Osteoblast (primary cell): ENCODE measurements at regions not wholly inside any gene's neighbourhood (a gene's known extent, or its start where the extent isn't known, plus 50 kb on each side); places are given as distances from the start of the nearest gene placed in this dataset.

ENCODE experiments used
- DNase-seq: peaks from one replicate; pipeline ENCODE4 v3.0.0; 2011; ENCODE audit warnings: low spot score, mixed read lengths; ENCODE audit not compliant: insufficient read length; ENCODE audit errors: missing footprints
- H2AFZ ChIP-seq: 2 replicates; pipeline ENCODE4 v1.6.0; 2011; ENCODE audit warnings: mild to moderate bottlenecking, low read length
- H3K27ac ChIP-seq: 2 replicates; pipeline ENCODE4 v1.5.1; 2011; ENCODE audit warnings: mild to moderate bottlenecking, low read depth, low read length, moderate library complexity
- H3K27me3 ChIP-seq: 2 replicates; pipeline ENCODE4 v1.6.0; 2012; ENCODE audit warnings: mild to moderate bottlenecking, control low read depth, inconsistent platforms, low read length, moderate library complexity; ENCODE audit not compliant: insufficient read depth
- H3K36me3 ChIP-seq: 2 replicates; pipeline ENCODE4 v1.5.1; 2011; ENCODE audit warnings: mild to moderate bottlenecking, low read length, control low read depth, moderate library complexity; ENCODE audit not compliant: insufficient read depth
- H3K4me1 ChIP-seq: 2 replicates; pipeline ENCODE4 v1.5.1; 2011; ENCODE audit warnings: mild to moderate bottlenecking, low read length, control low read depth, moderate library complexity; ENCODE audit not compliant: insufficient read depth
- H3K4me2 ChIP-seq: 2 replicates; pipeline ENCODE4 v1.6.0; 2011; ENCODE audit warnings: mild to moderate bottlenecking, low read length; ENCODE audit not compliant: insufficient read depth
- H3K4me3 ChIP-seq: fragments of 200-600 bp; sonication (generic); 3 replicates; pipeline ENCODE4 v1.5.1; 2012; ENCODE audit warnings: mild to moderate bottlenecking, low read length, inconsistent platforms; ENCODE audit not compliant: insufficient read depth
- H3K79me2 ChIP-seq: 2 replicates; pipeline ENCODE4 v1.6.0; 2012; ENCODE audit warnings: mild to moderate bottlenecking, low read length, control low read depth, inconsistent platforms; ENCODE audit not compliant: insufficient read depth
- H3K9me3 ChIP-seq: 2 replicates; pipeline ENCODE4 v1.5.1; 2011; ENCODE audit warnings: low read depth, low read length, control low read depth
- H4K20me1 ChIP-seq: 2 replicates; pipeline ENCODE4 v1.6.0; 2012; ENCODE audit warnings: mild to moderate bottlenecking, low read length, control low read depth; ENCODE audit not compliant: insufficient read depth
- TF ChIP-seq, protein P1 (sequence below): IDR thresholded peaks from 2 replicates; pipeline ENCODE4 v1.5.1; 2011; ENCODE audit warnings: mild to moderate bottlenecking, low read depth, low read length, moderate library complexity; ENCODE audit errors: extremely low read depth

DNA sequence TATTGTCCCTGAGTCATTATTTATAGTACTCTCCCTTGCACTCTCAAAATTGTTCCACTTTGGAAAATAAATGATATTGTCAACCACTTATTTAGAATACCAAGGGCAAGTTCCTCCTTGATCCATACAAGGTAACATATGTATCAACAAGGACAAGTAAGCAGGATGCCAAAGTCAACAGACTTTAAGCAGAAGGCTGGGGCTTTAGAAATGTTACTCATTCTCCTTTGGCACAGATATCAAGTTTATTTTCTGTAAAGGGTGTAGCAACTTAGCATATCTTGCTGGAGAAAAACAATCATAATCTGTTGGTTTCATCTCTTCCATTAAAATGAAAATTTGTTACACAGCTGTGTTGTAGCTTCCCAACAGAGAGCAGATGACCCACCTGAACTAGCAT, 248.7 kb upstream of the SLC30A5 start:
- Histone ChIP-seq H3K4me1 (no peaks in the 10 kb centered on the region), H3K9me3 (no peaks in the 10 kb centered on the region), H3K27me3 (no peaks in the 10 kb centered on the region), H3K27ac (no peak overlapping the region), H4K20me1 (no peaks in the 10 kb centered on the region), H3K79me2 (no peaks in the 10 kb centered on the region), H3K4me2 (no peak overlapping the region), H2AFZ (no peak overlapping the region), H3K4me3 (no peak overlapping the region), H3K36me3 (no peaks in the 10 kb centered on the region)
- DNase-seq: no peak
- TF ChIP-seq, protein P1, sequence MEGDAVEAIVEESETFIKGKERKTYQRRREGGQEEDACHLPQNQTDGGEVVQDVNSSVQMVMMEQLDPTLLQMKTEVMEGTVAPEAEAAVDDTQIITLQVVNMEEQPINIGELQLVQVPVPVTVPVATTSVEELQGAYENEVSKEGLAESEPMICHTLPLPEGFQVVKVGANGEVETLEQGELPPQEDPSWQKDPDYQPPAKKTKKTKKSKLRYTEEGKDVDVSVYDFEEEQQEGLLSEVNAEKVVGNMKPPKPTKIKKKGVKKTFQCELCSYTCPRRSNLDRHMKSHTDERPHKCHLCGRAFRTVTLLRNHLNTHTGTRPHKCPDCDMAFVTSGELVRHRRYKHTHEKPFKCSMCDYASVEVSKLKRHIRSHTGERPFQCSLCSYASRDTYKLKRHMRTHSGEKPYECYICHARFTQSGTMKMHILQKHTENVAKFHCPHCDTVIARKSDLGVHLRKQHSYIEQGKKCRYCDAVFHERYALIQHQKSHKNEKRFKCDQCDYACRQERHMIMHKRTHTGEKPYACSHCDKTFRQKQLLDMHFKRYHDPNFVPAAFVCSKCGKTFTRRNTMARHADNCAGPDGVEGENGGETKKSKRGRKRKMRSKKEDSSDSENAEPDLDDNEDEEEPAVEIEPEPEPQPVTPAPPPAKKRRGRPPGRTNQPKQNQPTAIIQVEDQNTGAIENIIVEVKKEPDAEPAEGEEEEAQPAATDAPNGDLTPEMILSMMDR: no peak

DNA sequence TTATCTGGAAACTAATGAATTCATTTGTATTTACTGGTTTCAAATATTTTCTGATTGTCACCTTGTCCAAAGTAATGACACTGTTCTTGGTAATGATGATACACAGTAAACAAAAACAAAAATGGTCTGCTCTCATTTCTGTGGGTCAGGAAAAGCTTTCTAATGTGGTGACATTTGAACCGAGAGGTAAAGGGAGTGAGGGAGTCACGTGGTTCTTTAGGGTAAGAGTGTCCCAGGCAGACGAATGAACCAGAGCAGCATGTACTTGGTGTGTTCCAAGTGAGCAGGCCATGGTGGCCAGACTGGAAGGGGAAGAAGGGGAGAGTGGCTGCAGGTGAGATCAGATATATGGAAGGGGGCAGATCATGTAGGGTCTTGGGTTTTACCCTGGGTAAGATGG, 247.0 kb upstream of the SLC30A5 start:
- TF ChIP-seq, protein P1: no peak

DNA sequence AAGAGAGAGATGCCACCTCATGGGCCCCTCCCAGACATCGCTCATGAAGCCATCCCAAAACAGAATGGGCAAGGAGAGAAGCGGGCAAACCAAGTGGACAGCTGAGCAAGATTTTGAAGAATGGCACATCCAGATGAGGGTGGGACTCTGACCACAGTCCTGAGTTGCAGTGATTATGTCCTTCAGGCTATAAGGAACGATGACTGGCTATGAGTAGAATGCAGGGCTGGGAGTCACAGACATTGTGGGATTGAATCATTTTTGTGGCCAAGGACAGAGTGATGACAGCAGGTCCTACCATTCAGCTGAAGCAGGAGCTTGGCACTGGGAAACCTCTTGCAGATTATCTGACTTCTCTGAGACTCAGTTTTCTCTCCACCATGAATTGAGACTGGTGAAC, 245.7 kb upstream of the SLC30A5 start:
- DNase-seq: no peak

More for the DNA sequence above, 247.0 kb upstream of the SLC30A5 start:
- Histone ChIP-seq H2AFZ (no peak overlapping the region), H4K20me1 (no peaks in the 10 kb centered on the region), H3K4me1 (no peaks in the 10 kb centered on the region), H3K27ac (no peak overlapping the region), H3K36me3 (no peaks in the 10 kb centered on the region), H3K4me2 (no peak overlapping the region), H3K4me3 (no peak overlapping the region), H3K27me3 (no peaks in the 10 kb centered on the region), H3K9me3 (no peaks in the 10 kb centered on the region), H3K79me2 (no peaks in the 10 kb centered on the region)
- no peak for DNase-seq

DNA sequence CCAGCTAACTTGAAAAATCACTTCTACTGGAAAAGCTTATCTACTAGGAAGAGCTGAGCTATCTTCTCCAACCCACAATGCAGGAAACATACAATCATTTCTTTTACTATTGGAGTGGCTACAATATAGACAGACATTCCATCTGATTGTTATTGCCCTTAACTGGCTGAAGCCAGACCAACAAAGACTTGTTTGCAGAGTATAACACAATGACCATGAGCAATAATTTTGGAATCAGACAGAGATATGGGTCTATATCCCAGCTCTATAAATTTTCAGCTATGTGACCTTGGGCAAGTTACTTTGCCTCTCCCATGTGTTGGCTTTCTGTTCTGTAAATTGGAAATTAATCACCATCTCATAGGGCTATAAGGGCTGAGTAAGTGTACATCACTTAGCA, 244.7 kb upstream of the SLC30A5 start:
- Histone ChIP-seq H3K4me1 (no peaks in the 10 kb centered on the region), H3K27ac (no peak overlapping the region), H3K36me3 (no peaks in the 10 kb centered on the region), H4K20me1 (no peaks in the 10 kb centered on the region), H2AFZ (no peak overlapping the region), H3K4me3 (no peak overlapping the region), H3K27me3 (no peaks in the 10 kb centered on the region), H3K9me3 (no peaks in the 10 kb centered on the region), H3K79me2 (no peaks in the 10 kb centered on the region), H3K4me2 (no peak overlapping the region)
- DNase-seq: no peak
- TF ChIP-seq, protein P1: no peak

More for the DNA sequence above, 245.7 kb upstream of the SLC30A5 start:
- Histone ChIP-seq H3K9me3 (no peaks in the 10 kb centered on the region), H3K4me3 (no peak overlapping the region), H4K20me1 (no peaks in the 10 kb centered on the region), H3K36me3 (no peaks in the 10 kb centered on the region), H3K4me1 (no peaks in the 10 kb centered on the region), H3K79me2 (no peaks in the 10 kb centered on the region), H3K27me3 (no peaks in the 10 kb centered on the region), H2AFZ (no peak overlapping the region), H3K4me2 (no peak overlapping the region), H3K27ac (no peak overlapping the region)
- TF ChIP-seq, protein P1: no peak
